ENCODE measurements at regions not wholly inside any gene's neighbourhood (a gene's known extent, or its start where the extent isn't known, plus 50 kb on each side); places are given as distances from the start of the nearest gene placed in this dataset.

- H3K4me1 ChIP-seq (ENCODE audit: control insufficient read depth in 1 of 2, insufficient read depth in 2 of 2, low read length in 2 of 2): no peaks in the 10 kb centered on the region
- no peaks in the 10 kb centered on the region for H3K79me1 ChIP-seq (ENCODE audit: low read length)
- no peaks in the 10 kb centered on the region for H3K79me2 ChIP-seq (ENCODE audit: control insufficient read depth, insufficient read depth, low read length, poor library complexity)
- DNase-seq: no peak
- H2AFZ ChIP-seq (ENCODE audit: insufficient read depth, low read length, poor library complexity): no peak overlapping the region
- H2BK5ac ChIP-seq (ENCODE audit: low read depth, low read length, poor library complexity): no peak overlapping the region
- H3K27me3 ChIP-seq (ENCODE audit: insufficient read depth, low read length): no peaks in the 10 kb centered on the region
- no peak overlapping the region for H4K91ac ChIP-seq (ENCODE audit: low read depth, low read length)
- H4K12ac ChIP-seq (ENCODE audit: low read depth, low read length): no peak overlapping the region
- no peak overlapping the region for H3K9ac ChIP-seq (ENCODE audit: low read length)
- H4K8ac ChIP-seq (ENCODE audit: low read depth, low read length): no peak overlapping the region
- H3K18ac ChIP-seq (ENCODE audit: low read length): no peak overlapping the region
- H3K36me3 ChIP-seq (ENCODE audit: control insufficient read depth in 1 of 2, insufficient read depth in 2 of 2, low read length in 2 of 2): no peaks in the 10 kb centered on the region
- H3K4me2 ChIP-seq (ENCODE audit: low read length): no peak overlapping the region
- no peak overlapping the region for H2BK12ac ChIP-seq (ENCODE audit: low read length)
- no CpG with 5 or more reads among the region's 2 CpGs for WGBS (ENCODE audit: extremely low coverage, insufficient coverage, insufficient read length)
- H2BK120ac ChIP-seq (ENCODE audit: insufficient read depth, low read length, poor library complexity): no peak overlapping the region
- no peak overlapping the region for H3K4ac ChIP-seq (ENCODE audit: low read depth, low read length)
- no peaks in the 10 kb centered on the region for H3K9me3 ChIP-seq (ENCODE audit: insufficient read depth, low read depth, low read length)
- no peak overlapping the region for H3K23ac ChIP-seq (ENCODE audit: low read length)
- H2AK5ac ChIP-seq (ENCODE audit: low read length): no peak overlapping the region
- no peak overlapping the region for H3K14ac ChIP-seq (ENCODE audit: low read length)
- H3K27ac ChIP-seq (ENCODE audit: low read depth, low read length): no peak overlapping the region
- no peak overlapping the region for H3K4me3 ChIP-seq (ENCODE audit: low read depth, low read length)
Measured at GRCh38 chr2:115921541-115921940, 1479.1 kb downstream of the DPP10 start.

GRCh38 chr2:115939902-115940301 is 1497.5 kb downstream of the DPP10 start:
- no peak overlapping the region for H2BK120ac ChIP-seq (ENCODE audit: insufficient read depth, low read length, poor library complexity)
- H4K91ac ChIP-seq (ENCODE audit: low read depth, low read length): no peak overlapping the region
- H4K8ac ChIP-seq (ENCODE audit: low read depth, low read length): no peak overlapping the region
- no peak overlapping the region for H4K12ac ChIP-seq (ENCODE audit: low read depth, low read length)
- no peak overlapping the region for H3K9ac ChIP-seq (ENCODE audit: low read length)
- H3K4me2 ChIP-seq (ENCODE audit: low read length): no peak overlapping the region
- no peak overlapping the region for H2AFZ ChIP-seq (ENCODE audit: insufficient read depth, low read length, poor library complexity)
- no peak overlapping the region for H3K14ac ChIP-seq (ENCODE audit: low read length)
- no peak overlapping the region for H2BK12ac ChIP-seq (ENCODE audit: low read length)
- H3K79me1 ChIP-seq (ENCODE audit: low read length): no peaks in the 10 kb centered on the region
- no peak overlapping the region for H2AK5ac ChIP-seq (ENCODE audit: low read length)
- no peaks in the 10 kb centered on the region for H3K79me2 ChIP-seq (ENCODE audit: control insufficient read depth, insufficient read depth, low read length, poor library complexity)
- H3K4me3 ChIP-seq (ENCODE audit: low read depth, low read length): no peak overlapping the region
- no peaks in the 10 kb centered on the region for H3K36me3 ChIP-seq (ENCODE audit: control insufficient read depth in 1 of 2, insufficient read depth in 2 of 2, low read length in 2 of 2)
- no peak overlapping the region for H3K27ac ChIP-seq (ENCODE audit: low read depth, low read length)
- H3K18ac ChIP-seq (ENCODE audit: low read length): no peak overlapping the region
- no peaks in the 10 kb centered on the region for H3K27me3 ChIP-seq (ENCODE audit: insufficient read depth, low read length)
- no peak for DNase-seq
- H3K9me3 ChIP-seq (ENCODE audit: insufficient read depth, low read depth, low read length): no peaks in the 10 kb centered on the region
- H3K4me1 ChIP-seq (ENCODE audit: control insufficient read depth in 1 of 2, insufficient read depth in 2 of 2, low read length in 2 of 2): no peaks in the 10 kb centered on the region
- H3K23ac ChIP-seq (ENCODE audit: low read length): no peak overlapping the region
- no peak overlapping the region for H3K4ac ChIP-seq (ENCODE audit: low read depth, low read length)
- WGBS (ENCODE audit: extremely low coverage, insufficient coverage, insufficient read length): no CpG with 5 or more reads among the region's 3 CpGs
- H2BK5ac ChIP-seq (ENCODE audit: low read depth, low read length, poor library complexity): no peak overlapping the region

GRCh38 chr2:115942800-115943199 is 1500.4 kb downstream of the DPP10 start:
- H2BK5ac ChIP-seq (ENCODE audit: low read depth, low read length, poor library complexity): no peak overlapping the region
- H2AFZ ChIP-seq (ENCODE audit: insufficient read depth, low read length, poor library complexity): no peak overlapping the region
- H4K12ac ChIP-seq (ENCODE audit: low read depth, low read length): no peak overlapping the region
- no CpG with 5 or more reads among the region's 5 CpGs for WGBS (ENCODE audit: extremely low coverage, insufficient coverage, insufficient read length)
- no peak overlapping the region for H2BK12ac ChIP-seq (ENCODE audit: low read length)
- no peak overlapping the region for H3K23ac ChIP-seq (ENCODE audit: low read length)
- H3K79me1 ChIP-seq (ENCODE audit: low read length): no peaks in the 10 kb centered on the region
- no peaks in the 10 kb centered on the region for H3K4me1 ChIP-seq (ENCODE audit: control insufficient read depth in 1 of 2, insufficient read depth in 2 of 2, low read length in 2 of 2)
- H3K27ac ChIP-seq (ENCODE audit: low read depth, low read length): no peak overlapping the region
- H3K79me2 ChIP-seq (ENCODE audit: control insufficient read depth, insufficient read depth, low read length, poor library complexity): no peaks in the 10 kb centered on the region
- no peaks in the 10 kb centered on the region for H3K36me3 ChIP-seq (ENCODE audit: control insufficient read depth in 1 of 2, insufficient read depth in 2 of 2, low read length in 2 of 2)
- H2BK120ac ChIP-seq (ENCODE audit: insufficient read depth, low read length, poor library complexity): no peak overlapping the region
- H3K9ac ChIP-seq (ENCODE audit: low read length): no peak overlapping the region
- no peaks in the 10 kb centered on the region for H3K27me3 ChIP-seq (ENCODE audit: insufficient read depth, low read length)
- no peak overlapping the region for H3K4me3 ChIP-seq (ENCODE audit: low read depth, low read length)
- no peak overlapping the region for H3K4me2 ChIP-seq (ENCODE audit: low read length)
- H3K4ac ChIP-seq (ENCODE audit: low read depth, low read length): no peak overlapping the region
- H4K8ac ChIP-seq (ENCODE audit: low read depth, low read length): no peak overlapping the region
- no peak for DNase-seq
- H2AK5ac ChIP-seq (ENCODE audit: low read length): no peak overlapping the region
- H3K18ac ChIP-seq (ENCODE audit: low read length): no peak overlapping the region
- no peak overlapping the region for H4K91ac ChIP-seq (ENCODE audit: low read depth, low read length)
- no peak overlapping the region for H3K14ac ChIP-seq (ENCODE audit: low read length)
- no peaks in the 10 kb centered on the region for H3K9me3 ChIP-seq (ENCODE audit: insufficient read depth, low read depth, low read length)

GRCh38 chr2:115946341-115946740 is 1503.9 kb downstream of the DPP10 start:
- Histone ChIP-seq H3K9me3 (ENCODE audit: insufficient read depth, low read depth, low read length) (no peaks in the 10 kb centered on the region), H3K4me3 (ENCODE audit: low read depth, low read length) (no peak overlapping the region), H3K4ac (ENCODE audit: low read depth, low read length) (no peak overlapping the region), H3K18ac (ENCODE audit: low read length) (no peak overlapping the region), H3K9ac (ENCODE audit: low read length) (no peak overlapping the region), H3K27ac (ENCODE audit: low read depth, low read length) (no peak overlapping the region), H2AFZ (ENCODE audit: insufficient read depth, low read length, poor library complexity) (no peak overlapping the region), H2BK12ac (ENCODE audit: low read length) (no peak overlapping the region), H4K91ac (ENCODE audit: low read depth, low read length) (no peak overlapping the region), H3K79me2 (ENCODE audit: control insufficient read depth, insufficient read depth, low read length, poor library complexity) (no peaks in the 10 kb centered on the region), H3K23ac (ENCODE audit: low read length) (no peak overlapping the region), H3K4me2 (ENCODE audit: low read length) (no peak overlapping the region), H2BK120ac (ENCODE audit: insufficient read depth, low read length, poor library complexity) (no peak overlapping the region), H3K27me3 (ENCODE audit: insufficient read depth, low read length) (no peaks in the 10 kb centered on the region), H4K12ac (ENCODE audit: low read depth, low read length) (no peak overlapping the region), H3K79me1 (ENCODE audit: low read length) (no peaks in the 10 kb centered on the region), H4K8ac (ENCODE audit: low read depth, low read length) (no peak overlapping the region), H3K14ac (ENCODE audit: low read length) (no peak overlapping the region), H3K36me3 (ENCODE audit: control insufficient read depth in 1 of 2, insufficient read depth in 2 of 2, low read length in 2 of 2) (no peaks in the 10 kb centered on the region), H2AK5ac (ENCODE audit: low read length) (no peak overlapping the region), H2BK5ac (ENCODE audit: low read depth, low read length, poor library complexity) (no peak overlapping the region), H3K4me1 (ENCODE audit: control insufficient read depth in 1 of 2, insufficient read depth in 2 of 2, low read length in 2 of 2) (no peaks in the 10 kb centered on the region)
- no peak for DNase-seq
- no CpG with 5 or more reads among the region's 1 CpG for WGBS (ENCODE audit: extremely low coverage, insufficient coverage, insufficient read length)

Data from trophoblast cell (in vitro differentiated cells and primary cell).